HG02642 (cell line): ENCODE measurements at regions not wholly inside any gene's neighbourhood (a gene's known extent, or its start where the extent isn't known, plus 50 kb on each side); places are given as distances from the start of the nearest gene placed in this dataset.
A peak's percentile ranks its signal among the peaks of the same experiment; 100 is the strongest.
"Not testable (repeated sequence)": the region's sequence is repeated elsewhere in the genome, so short reads cannot be mapped to it uniquely, and the experiment has no call there.

Experiments
- ATAC-seq: cut with Tn5 transposase; IDR thresholded peaks from one replicate; pipeline ENCODE4 v1.9.1; 2021; ENCODE audit warnings: mild to moderate bottlenecking; ENCODE audit not compliant: unreplicated experiment, poor library complexity

DNA sequence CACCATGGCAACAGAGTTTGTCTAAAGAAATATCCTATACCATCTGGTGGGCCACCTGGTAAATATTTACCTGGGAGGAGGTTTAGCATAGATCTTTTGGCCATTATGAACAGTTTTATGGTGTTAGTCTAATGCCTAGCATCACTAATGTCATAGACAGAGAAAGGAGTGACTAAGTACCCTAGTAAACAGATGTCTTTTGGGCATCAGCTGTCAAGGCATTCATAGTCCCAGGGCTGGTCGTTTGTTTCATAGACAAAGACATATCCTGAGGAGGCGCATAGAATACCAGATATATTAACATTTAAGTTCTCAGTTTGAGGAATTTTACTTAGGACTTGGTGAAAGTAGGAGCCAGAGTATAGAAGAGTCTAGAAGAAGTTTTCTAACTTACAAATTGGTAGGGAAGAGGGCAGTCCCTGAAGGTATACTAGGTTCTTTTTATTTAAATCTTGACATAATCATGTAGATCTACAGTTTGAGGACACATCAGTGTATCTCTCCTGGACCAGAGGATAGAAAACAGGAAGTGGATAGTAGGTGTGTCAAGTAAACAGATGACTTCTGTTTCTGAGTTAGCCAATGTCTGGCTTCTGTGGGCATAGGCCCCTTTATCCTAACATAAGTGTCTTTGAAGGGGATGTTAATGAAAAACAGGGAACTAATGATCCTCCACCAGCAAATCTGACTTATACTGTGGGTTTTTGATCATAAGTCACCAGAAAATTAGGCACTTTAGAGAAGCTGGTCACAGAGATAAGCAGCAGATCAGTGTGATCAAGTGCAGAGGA, 105.0 kb upstream of the PRSS3 start:
- no peak for ATAC-seq

GRCh38 chr9:33695299-33695698, 100.1 kb upstream of the PRSS3 start:
- no peak for ATAC-seq

GRCh38 chr9:33695856-33696255, 99.5 kb upstream of the PRSS3 start:
- no peak for ATAC-seq

DNA sequence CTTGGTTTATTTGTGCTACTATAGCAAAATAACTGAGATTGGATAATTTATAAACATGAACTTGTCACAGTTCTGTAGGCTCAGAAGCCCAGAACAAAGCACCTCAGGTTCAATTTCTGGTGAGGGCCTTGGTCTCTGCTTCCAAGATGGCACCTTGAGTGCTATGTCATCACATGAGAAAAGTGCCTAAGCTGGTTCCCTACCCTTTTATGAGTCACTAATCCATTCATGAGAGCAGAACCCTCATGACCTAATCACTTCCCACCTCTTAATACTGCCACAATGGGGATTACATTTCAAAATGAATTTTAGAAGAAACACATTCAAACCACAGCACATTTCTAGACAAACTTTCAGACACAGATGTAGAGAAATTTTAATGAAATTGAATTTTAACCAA, 98.2 kb upstream of the PRSS3 start:
- no peak for ATAC-seq

DNA sequence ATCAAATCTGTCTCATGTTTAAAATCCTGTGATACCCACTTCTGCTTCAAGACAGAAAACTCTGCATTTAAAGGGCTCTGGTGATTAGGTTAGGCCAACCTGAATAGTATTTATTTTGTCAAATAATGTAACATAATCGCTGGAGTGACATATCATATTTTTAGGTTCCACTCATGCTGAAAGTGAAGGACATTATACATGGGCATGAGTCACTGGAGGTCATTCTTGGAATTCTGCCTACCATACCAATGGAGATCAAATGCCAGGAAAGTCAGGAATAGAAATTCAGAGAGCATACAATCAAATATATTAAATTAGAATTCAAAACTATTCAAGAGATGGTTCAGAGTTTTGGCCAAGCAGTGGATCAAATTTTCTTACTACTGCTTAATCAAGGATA, 97.1 kb upstream of the PRSS3 start:
- ATAC-seq: no peak

- not testable (repeated sequence) for ATAC-seq
These were observed 94.4 kb upstream of the PRSS3 start for GRCh38 chr9:33700940-33701339.

DNA sequence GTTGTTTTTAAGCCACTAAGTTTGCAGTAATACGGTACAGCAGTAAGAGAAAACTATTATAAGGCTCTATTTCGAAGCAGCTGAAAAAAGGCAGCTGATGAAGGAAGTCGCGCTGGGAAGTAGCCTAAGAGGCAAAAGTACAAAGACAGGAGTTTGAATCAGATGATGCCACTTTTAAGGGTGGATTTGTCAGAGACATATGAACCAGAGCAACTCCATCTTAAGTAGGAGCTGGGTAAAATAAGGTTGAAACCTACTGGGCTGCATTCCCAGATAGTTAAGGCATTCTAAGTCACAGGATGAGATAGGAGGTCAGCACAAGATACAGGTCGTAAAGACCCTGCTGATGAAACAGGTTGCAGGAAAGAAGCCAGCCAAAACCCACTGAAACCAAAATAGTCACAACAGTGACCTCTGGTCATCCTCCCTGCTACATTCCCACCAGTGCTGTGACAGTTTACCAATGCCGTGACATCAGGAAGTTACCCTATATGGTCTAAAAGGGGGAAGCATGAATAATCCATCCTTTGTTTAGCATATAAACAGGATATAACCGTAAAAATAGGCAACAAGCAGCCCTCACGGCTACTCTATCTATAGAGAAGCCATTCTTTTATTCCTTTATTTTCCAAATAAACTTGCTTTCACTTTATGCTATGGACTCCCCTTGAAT, 91.8 kb upstream of the PRSS3 start:
- no peak for ATAC-seq

GRCh38 chr9:33705440-33705839, 89.9 kb upstream of the PRSS3 start:
- not testable (repeated sequence) for ATAC-seq

GRCh38 chr9:33708441-33708840, 86.9 kb upstream of the PRSS3 start:
- ATAC-seq: no peak

GRCh38 chr9:33709269-33709668, 86.1 kb upstream of the PRSS3 start:
- no peak for ATAC-seq

DNA sequence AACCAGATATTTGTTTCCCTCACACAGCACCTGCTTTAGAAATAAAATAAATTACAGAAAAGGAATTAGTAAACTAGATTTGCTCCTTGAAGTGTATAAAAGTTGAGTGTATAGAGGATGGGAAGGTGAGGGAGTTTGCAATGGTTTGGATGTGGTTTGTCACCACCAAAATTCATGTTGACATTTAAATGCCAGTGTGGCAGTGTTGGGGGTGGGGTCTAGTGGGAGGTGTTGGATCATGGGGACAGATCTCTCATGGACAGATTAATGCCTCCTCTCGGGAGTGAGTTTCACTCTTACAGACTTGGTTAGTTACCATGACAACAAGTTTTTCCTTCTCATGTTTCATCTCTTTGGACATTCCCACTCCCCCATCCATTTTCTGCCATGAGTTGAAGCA, 83.9 kb upstream of the PRSS3 start:
- not testable (repeated sequence) for ATAC-seq

DNA sequence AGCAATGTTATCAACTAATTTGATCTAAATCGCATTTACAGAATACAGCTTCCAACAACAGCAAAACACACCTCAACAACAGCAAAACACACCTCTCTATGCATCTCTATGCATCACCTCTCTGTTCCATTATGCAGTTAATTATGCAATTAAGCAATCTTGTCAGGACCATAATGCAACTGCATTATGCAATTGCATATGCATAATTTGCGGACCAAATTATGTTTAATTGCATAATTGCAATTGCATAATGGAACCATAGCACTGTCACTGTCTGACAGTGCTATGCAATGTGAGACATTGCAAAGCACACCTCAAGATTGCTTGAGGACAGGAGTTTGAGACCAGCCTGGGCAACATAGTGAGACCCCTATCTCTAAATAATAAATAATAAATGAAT, 80.4 kb upstream of the PRSS3 start:
- no peak for ATAC-seq

GRCh38 chr9:33718987-33719386, 76.4 kb upstream of the PRSS3 start:
- no peak for ATAC-seq

GRCh38 chr9:33719581-33720374, 75.6 kb upstream of the PRSS3 start:
- no peak for ATAC-seq

DNA sequence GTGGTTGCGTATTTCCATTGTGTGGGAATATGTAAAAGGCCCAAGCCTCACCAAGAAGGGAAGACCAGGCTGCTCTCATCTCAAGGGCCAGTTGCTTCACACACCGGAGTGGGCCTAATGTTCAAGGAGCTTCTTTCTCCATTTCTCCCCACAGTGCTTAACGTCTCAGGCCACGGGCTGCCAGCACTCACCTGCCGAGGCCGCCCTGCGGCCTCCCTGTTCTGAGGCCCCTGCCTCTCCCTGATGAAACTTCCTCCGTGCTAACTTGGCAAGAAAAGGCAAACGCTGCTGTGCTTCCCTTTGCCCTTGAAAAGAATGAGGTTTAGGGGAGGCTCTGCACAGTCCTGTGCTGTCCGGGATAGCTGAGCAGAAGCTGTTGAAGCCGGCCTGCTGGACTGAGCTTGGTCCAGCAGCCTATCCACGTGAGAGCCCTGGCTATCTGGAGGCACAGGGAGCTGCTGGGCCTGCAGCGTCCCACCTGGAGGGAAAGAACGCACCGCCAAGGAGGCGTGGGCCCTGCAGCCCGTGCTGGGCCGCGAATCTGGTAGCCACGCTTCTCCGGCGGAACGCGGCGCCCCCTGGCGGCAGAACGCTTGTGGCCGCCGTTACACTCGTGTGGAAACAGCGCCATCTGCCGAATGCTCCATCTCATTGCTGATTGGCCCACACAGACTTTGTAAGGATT, 73.5 kb upstream of the PRSS3 start:
- peak; percentile 83 for ATAC-seq

GRCh38 chr9:33722359-33722675, 73.0 kb upstream of the PRSS3 start:
- no peak for ATAC-seq

- ATAC-seq: no peak
These were observed 66.7 kb upstream of the PRSS3 start for GRCh38 chr9:33728613-33729012.

- no peak for ATAC-seq
These were observed 64.2 kb upstream of the PRSS3 start for GRCh38 chr9:33731142-33731541.

DNA sequence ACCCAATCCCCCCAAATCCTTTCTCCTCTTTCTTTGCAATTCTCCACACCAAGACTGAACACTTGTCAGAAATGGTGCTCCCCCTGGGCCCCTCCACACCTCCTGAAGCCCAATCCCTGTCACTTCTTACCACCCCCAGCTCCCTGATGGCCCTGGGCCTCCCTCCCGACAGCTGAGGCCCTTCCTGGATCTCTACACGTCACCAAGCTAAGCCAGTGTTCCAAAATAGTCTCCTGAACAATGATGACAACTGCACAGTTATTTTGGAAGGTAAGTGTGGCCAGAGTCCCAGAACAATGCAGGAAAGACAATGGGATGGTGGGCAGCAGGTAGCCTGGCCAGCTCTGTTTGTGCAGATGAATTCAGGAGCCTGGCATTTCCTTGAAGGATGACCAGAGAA, 63.7 kb upstream of the PRSS3 start:
- no peak for ATAC-seq

DNA sequence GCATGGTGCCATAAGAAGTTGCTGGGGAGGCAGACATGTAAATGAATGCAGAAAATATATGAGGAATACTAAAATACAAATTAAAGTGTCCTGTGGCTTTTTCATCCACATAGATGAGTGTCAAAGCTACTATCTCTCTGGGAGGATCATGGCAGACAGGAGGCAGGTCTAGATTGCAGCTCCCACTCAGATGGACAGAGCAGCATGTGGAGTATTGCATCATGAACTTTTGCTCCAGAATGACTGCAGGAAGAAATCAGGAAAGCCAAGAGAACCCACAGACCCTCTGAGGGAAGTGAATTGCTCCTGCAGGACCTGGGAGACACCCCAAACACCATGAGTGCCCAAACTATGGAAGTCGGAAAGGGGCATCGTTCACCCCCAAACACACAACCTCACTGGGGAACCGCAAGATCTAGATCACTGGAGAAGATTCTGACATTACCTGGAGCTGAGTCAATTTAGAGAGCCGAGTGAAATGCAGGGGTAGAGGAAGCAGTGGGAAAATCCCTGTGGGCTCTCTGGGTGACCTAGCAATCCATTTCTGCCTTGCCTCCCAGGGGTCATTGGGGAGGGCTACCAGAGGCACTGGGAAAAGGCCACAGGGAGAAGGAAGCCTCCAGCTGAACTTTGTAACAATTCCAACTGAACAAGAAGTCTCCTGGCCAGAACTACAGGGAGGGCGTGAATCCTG, 61.0 kb upstream of the PRSS3 start:
- ATAC-seq: not testable (repeated sequence)
